HG02870 (cell line): ENCODE measurements at regions not wholly inside any gene's neighbourhood (a gene's known extent, or its start where the extent isn't known, plus 50 kb on each side); places are given as distances from the start of the nearest gene placed in this dataset.

Experiments used
- ATAC-seq: cut with Tn5 transposase; IDR thresholded peaks from one replicate; pipeline ENCODE4 v1.9.1; 2021; ENCODE audit warnings: mild to moderate bottlenecking, moderate library complexity; ENCODE audit not compliant: unreplicated experiment

DNA sequence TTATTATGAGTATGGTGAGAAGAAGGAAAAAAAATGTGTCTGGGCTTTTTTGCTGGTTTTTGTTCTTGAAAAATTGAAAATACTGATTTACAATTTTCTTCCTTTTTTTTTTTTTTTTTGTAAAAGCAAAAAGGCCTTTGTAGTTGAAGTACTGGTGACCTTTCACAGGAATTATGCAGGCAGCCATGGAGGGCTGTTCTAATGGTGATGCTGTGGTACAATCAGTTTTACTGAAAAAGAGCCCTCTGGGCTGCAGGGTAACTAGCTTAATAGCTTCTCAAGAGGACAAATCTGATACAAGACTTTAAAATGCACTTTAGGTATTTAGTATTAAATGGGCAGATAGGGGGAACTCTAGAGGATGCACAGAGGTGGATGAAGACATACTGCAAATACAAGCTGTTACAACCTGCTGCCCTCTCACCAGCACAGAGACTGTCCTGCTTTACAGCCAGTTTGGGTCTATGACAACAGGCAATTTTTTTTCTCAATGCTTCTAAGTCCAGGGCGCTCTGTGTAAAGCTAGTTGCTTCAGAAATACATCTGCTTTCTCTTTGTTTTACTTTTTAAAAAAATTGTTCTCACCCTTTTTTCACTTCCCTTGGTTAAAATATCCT lies 61.6 kb upstream of the HS3ST5 start:
- ATAC-seq, result no peak

DNA sequence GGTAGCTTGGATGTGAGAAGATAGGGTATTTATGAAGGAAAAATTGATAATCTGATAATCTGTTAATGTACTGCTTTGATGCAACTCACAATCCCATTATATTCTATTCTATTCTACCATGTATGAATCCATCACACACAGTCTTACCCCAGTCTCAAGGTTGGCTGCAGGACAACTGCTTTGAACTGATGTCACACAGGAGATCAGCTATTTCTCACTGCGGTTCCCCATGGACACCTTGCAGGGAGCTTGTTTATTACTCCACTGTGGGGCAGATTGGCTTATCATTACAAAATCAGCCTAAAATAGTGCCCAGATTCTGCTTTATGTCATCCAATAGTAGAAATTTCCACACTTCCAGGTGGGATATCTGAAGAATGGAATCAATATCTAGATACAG lies 61.0 kb upstream of the HS3ST5 start:
- ATAC-seq, result no peak

DNA sequence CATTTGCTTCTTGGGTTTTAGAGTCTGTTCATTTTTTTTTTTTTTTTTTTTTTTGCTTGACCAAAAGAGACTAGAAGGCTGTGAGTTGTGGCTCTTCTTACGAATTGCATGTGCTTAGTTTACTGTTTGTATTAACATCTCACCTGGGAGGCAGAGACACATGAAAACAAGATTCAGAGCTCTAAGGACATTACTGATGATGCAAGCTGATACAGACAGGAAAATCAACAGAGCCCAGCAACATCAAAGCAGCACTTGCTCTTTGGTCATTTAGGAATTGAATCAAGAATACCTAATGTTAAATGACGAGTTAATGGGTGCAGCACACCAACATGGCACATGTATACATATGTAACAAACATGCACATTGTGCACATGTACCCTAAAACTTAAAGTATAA lies 55.7 kb upstream of the HS3ST5 start:
- no peak for ATAC-seq
